ENCODE measurements at regions not wholly inside any gene's neighbourhood (a gene's known extent, or its start where the extent isn't known, plus 50 kb on each side); places are given as distances from the start of the nearest gene placed in this dataset.

DNA sequence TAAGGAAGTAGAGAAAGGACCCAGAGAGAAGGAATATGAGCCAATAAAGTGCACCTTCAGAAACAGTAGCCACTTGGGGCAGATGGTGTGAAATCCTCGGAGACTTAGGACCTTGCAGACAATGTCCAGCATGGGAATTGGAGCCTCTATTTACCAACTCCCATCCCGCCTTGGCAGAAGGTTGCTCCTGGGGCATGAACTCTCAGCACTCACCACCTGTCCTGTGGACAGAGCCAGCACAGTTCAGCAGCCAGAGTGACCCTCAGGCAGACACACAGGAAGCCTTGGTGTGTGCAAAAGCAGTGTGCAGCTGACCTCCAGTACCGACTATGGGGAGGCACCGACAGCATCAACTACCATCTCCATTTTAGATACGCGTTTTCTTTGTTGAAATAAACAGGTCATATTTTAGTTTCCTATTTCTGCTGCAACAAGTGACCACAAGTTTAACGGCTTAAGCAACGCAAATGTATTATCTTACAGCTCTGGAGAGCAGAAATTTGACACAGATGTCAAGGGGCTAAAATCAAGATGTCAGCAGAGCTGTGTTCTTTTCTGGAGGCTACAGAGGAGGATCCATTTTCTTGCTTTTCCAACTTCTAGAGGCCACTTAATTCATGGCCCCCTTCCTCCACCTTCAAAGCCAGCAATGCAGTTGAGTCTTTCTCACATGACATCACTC, 428.1 kb downstream of the MED13L start:
- no peak for DNase-seq
- Histone ChIP-seq H3K36me3 (no peaks in the 10 kb centered on the region), H3K4me3 (no peak overlapping the region), H3K9me3 (peaks cover 0 to 2% (median 0%) of the 10 kb centered on the region in 4 donors), H3K4me1 (no peaks in the 10 kb centered on the region), H3K27ac (no peak overlapping the region), H3K27me3 (no peaks in the 10 kb centered on the region)
- TF ChIP-seq CTCF (IDR thresholded peaks at IDR 0.05) (no peak), POLR2A (IDR thresholded peaks at IDR 0.05) (no peak)

- Histone ChIP-seq H3K27me3 (no peaks in the 10 kb centered on the region), H3K9me3 (peaks cover 0 to 2% (median 0%) of the 10 kb centered on the region in 4 donors), H3K4me1 (no peaks in the 10 kb centered on the region), H3K36me3 (no peaks in the 10 kb centered on the region), H3K4me3 (no peak overlapping the region), H3K27ac (no peak overlapping the region)
- no peak for DNase-seq
- TF ChIP-seq CTCF (IDR thresholded peaks at IDR 0.05) = no peak
- no peak for TF ChIP-seq POLR2A (IDR thresholded peaks at IDR 0.05)
Observed at GRCh38 chr12:115847398-115847797, 430.1 kb downstream of the MED13L start.

GRCh38 chr12:115846516-115846915, 431.0 kb downstream of the MED13L start:
- Histone ChIP-seq H3K9me3 (peaks cover 0 to 2% (median 0%) of the 10 kb centered on the region in 4 donors), H3K4me3 (no peak overlapping the region), H3K27me3 (no peaks in the 10 kb centered on the region), H3K4me1 (no peaks in the 10 kb centered on the region), H3K27ac (no peak overlapping the region), H3K36me3 (no peaks in the 10 kb centered on the region)
- no peak for TF ChIP-seq POLR2A (IDR thresholded peaks at IDR 0.05)
- TF ChIP-seq CTCF (IDR thresholded peaks at IDR 0.05) = no peak
- no peak for DNase-seq

DNA sequence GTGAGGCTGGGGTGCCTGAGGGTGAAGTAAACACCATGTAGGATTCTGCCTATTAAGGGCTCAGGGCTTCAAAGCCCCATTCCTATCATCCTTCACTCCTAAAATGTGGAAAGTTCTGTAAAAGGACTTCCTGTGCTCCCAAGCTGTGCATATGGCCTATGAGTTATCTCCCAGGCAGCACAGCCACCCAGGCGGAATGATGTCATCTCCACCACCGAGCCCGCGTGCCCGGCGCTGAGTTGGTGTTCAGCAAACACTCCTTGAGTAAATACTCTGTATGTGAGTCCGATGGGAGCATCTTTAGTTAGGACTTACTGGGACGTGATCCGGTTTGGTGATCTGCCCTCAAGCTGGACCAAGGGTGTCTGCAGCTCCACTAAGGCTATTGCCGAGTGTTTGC, 437.3 kb downstream of the MED13L start:
- no peak for TF ChIP-seq CTCF (IDR thresholded peaks at IDR 0.05)
- TF ChIP-seq POLR2A (IDR thresholded peaks at IDR 0.05) = no peak
- H3K27ac ChIP-seq = no peak overlapping the region
- no peak overlapping the region for H3K4me3 ChIP-seq
- no peaks in the 10 kb centered on the region for H3K36me3 ChIP-seq
- no peak for DNase-seq
- H3K4me1 ChIP-seq = no peaks in the 10 kb centered on the region
- no peaks in the 10 kb centered on the region for H3K27me3 ChIP-seq
- H3K9me3 ChIP-seq = no peaks in the 10 kb centered on the region

DNA sequence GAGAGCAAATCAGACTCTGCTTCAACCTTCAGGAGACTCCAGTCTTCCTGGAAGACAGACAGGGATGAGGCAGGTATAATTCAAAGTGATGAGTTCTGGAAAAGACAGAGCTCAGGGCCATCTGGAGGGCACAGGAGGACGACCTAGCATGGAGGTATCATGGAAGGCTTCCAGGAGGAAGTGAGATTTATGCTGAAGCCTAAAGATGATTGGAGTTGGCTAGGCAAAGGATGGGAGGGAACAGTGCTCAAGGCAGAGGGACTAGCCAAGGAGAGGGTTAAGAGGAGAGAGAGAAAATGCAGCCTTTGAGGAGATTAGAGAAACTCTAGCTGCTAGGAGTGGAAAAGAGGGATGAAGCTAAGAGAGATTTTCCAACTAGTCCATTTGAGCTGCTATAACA, 438.5 kb downstream of the MED13L start:
- Histone ChIP-seq H3K9me3 (no peaks in the 10 kb centered on the region), H3K36me3 (no peaks in the 10 kb centered on the region), H3K4me3 (no peak overlapping the region), H3K27me3 (no peaks in the 10 kb centered on the region), H3K4me1 (no peaks in the 10 kb centered on the region), H3K27ac (no peak overlapping the region)
- DNase-seq = no peak
- TF ChIP-seq CTCF (IDR thresholded peaks at IDR 0.05) (no peak), POLR2A (IDR thresholded peaks at IDR 0.05) (no peak)

DNA sequence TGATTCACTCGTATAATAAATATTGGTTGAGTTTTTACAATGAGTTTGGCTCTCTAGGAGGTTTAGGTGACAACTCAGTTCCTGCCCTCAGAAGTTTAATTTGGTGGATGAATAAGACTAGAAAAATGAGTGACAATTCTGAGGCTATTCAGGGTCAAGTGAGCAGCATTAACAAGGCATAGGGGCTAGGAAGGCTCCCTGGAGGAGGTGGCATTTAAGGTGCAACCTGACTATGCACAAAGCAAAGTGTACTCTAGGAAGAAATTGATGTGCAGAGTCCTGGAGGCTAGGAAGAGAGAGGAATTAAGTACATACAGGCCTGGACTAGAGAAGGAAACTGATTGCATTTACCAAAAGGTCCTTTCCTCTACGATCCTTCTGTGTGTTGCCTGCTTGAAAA, 440.3 kb downstream of the MED13L start:
- H3K4me3 ChIP-seq = no peak overlapping the region
- DNase-seq = no peak
- no peak for TF ChIP-seq CTCF (IDR thresholded peaks at IDR 0.05)
- no peak for TF ChIP-seq POLR2A (IDR thresholded peaks at IDR 0.05)
- H3K4me1 ChIP-seq = no peaks in the 10 kb centered on the region
- H3K9me3 ChIP-seq = no peaks in the 10 kb centered on the region
- H3K27ac ChIP-seq = no peak overlapping the region
- H3K27me3 ChIP-seq = no peaks in the 10 kb centered on the region
- H3K36me3 ChIP-seq = no peaks in the 10 kb centered on the region

Data from Peyer's patch (tissue), 4 donors.